HEK293 (cell line): ENCODE measurements at regions not wholly inside any gene's neighbourhood (a gene's known extent, or its start where the extent isn't known, plus 50 kb on each side); places are given as distances from the start of the nearest gene placed in this dataset.

Experiments
- BCL11A ChIP-seq: fragments of 450-650 bp; formaldehyde crosslinking; IDR thresholded peaks from 2 replicates; pipeline ENCODE4 v1.5.1; 2016; ENCODE audit warnings: low read depth, missing biosample characterization, missing genetic modification characterization
- CTCF ChIP-seq: fragments of 450-650 bp; formaldehyde crosslinking; IDR thresholded peaks from 2 replicates; pipeline ENCODE4 v1.5.1; 2016; ENCODE audit warnings: missing biosample characterization, missing genetic modification characterization
- HOXC10 ChIP-seq: sonication (generic); formaldehyde crosslinking; IDR thresholded peaks from 2 replicates; pipeline ENCODE4 v1.8.1; 2023; ENCODE audit warnings: mild to moderate bottlenecking, missing genetic modification reagents
- KLF7 ChIP-seq: fragments of 450-650 bp; formaldehyde crosslinking; IDR thresholded peaks from 2 replicates; pipeline ENCODE4 v1.5.1; 2016; ENCODE audit warnings: missing biosample characterization, missing genetic modification characterization, borderline replicate concordance
- KLF8 ChIP-seq: fragments of 450-650 bp; formaldehyde crosslinking; IDR thresholded peaks from 2 replicates; pipeline ENCODE4 v1.5.1; 2016; ENCODE audit warnings: missing biosample characterization, missing genetic modification characterization
- SP2 ChIP-seq: fragments of 450-650 bp; formaldehyde crosslinking; IDR thresholded peaks from 2 replicates; pipeline ENCODE4 v1.5.1; 2016; ENCODE audit warnings: missing biosample characterization, missing genetic modification characterization
- TSHZ1 ChIP-seq: fragments of 450-650 bp; formaldehyde crosslinking; IDR thresholded peaks from 2 replicates; pipeline ENCODE4 v1.5.1; 2016; ENCODE audit warnings: missing biosample characterization, missing genetic modification characterization, borderline replicate concordance
- ZFP69B ChIP-seq: fragments of 450-650 bp; formaldehyde crosslinking; IDR thresholded peaks from 2 replicates; pipeline ENCODE4 v1.5.1; 2016; ENCODE audit warnings: missing biosample characterization, missing genetic modification characterization
- ZNF121 ChIP-seq: fragments of 450-650 bp; formaldehyde crosslinking; IDR thresholded peaks from 2 replicates; pipeline ENCODE4 v1.5.1; 2016; ENCODE audit warnings: missing biosample characterization, missing genetic modification characterization
- ZNF133 ChIP-seq: fragments of 450-650 bp; formaldehyde crosslinking; IDR thresholded peaks from 2 replicates; pipeline ENCODE4 v1.5.1; 2016; ENCODE audit warnings: missing biosample characterization, missing genetic modification characterization
- ZNF16 ChIP-seq: fragments of 450-650 bp; formaldehyde crosslinking; IDR thresholded peaks from 2 replicates; pipeline ENCODE4 v1.5.1; 2016; ENCODE audit warnings: low read depth, missing biosample characterization, missing genetic modification characterization
- ZNF174 ChIP-seq: fragments of 450-650 bp; formaldehyde crosslinking; IDR thresholded peaks from 2 replicates; pipeline ENCODE4 v1.5.0; 2017; ENCODE audit warnings: missing biosample characterization, mild to moderate bottlenecking, missing genetic modification characterization
- ZNF211 ChIP-seq: fragments of 450-650 bp; formaldehyde crosslinking; IDR thresholded peaks from 2 replicates; pipeline ENCODE4 v1.5.1; 2016; ENCODE audit warnings: low read depth, missing biosample characterization, missing genetic modification characterization
- ZNF350 ChIP-seq: fragments of 450-650 bp; formaldehyde crosslinking; IDR thresholded peaks from 2 replicates; pipeline ENCODE4 v1.5.0; 2017; ENCODE audit warnings: missing biosample characterization, mild to moderate bottlenecking, missing genetic modification characterization
- ZNF366 ChIP-seq: fragments of 450-650 bp; formaldehyde crosslinking; conservative IDR thresholded peaks from 2 replicates; pipeline ENCODE4 v1.5.1; 2016; ENCODE audit warnings: missing biosample characterization, missing genetic modification characterization
- ZNF426 ChIP-seq: fragments of 450-650 bp; formaldehyde crosslinking; IDR thresholded peaks from 2 replicates; pipeline ENCODE4 v1.5.1; 2017; ENCODE audit warnings: missing biosample characterization, missing genetic modification characterization, mild to moderate bottlenecking, inconsistent platforms, moderate library complexity
- ZNF521 ChIP-seq: fragments of 450-650 bp; formaldehyde crosslinking; IDR thresholded peaks from 2 replicates; pipeline ENCODE4 v1.5.1; 2017; ENCODE audit warnings: missing biosample characterization, mild to moderate bottlenecking, missing genetic modification characterization
- ZNF548 ChIP-seq: fragments of 450-650 bp; formaldehyde crosslinking; IDR thresholded peaks from 2 replicates; pipeline ENCODE4 v1.5.1; 2016; ENCODE audit warnings: missing biosample characterization, missing genetic modification characterization
- ZNF585B ChIP-seq: fragments of 450-650 bp; formaldehyde crosslinking; IDR thresholded peaks from 2 replicates; pipeline ENCODE4 v1.5.1; 2016; ENCODE audit warnings: missing biosample characterization, missing genetic modification characterization
- ZNF624 ChIP-seq: fragments of 450-650 bp; formaldehyde crosslinking; IDR thresholded peaks from 2 replicates; pipeline ENCODE4 v1.5.1; 2017; ENCODE audit warnings: missing biosample characterization, missing genetic modification characterization
- ZNF629 ChIP-seq: fragments of 450-650 bp; formaldehyde crosslinking; IDR thresholded peaks from 2 replicates; pipeline ENCODE4 v1.5.1; 2017; ENCODE audit warnings: missing biosample characterization, missing genetic modification characterization
- ZNF747 ChIP-seq: fragments of 450-650 bp; formaldehyde crosslinking; IDR thresholded peaks from 2 replicates; pipeline ENCODE4 v1.5.1; 2016; ENCODE audit warnings: missing biosample characterization, missing genetic modification characterization
- ZNF768 ChIP-seq: fragments of 450-650 bp; formaldehyde crosslinking; IDR thresholded peaks from 2 replicates; pipeline ENCODE4 v1.5.1; 2018; ENCODE audit warnings: missing biosample characterization, mild to moderate bottlenecking, missing genetic modification characterization
- ZNF776 ChIP-seq: fragments of 450-650 bp; formaldehyde crosslinking; IDR thresholded peaks from 2 replicates; pipeline ENCODE4 v1.5.0; 2017; ENCODE audit warnings: missing biosample characterization, missing genetic modification characterization, borderline replicate concordance
- ZNF785 ChIP-seq: fragments of 450-650 bp; formaldehyde crosslinking; IDR thresholded peaks from 2 replicates; pipeline ENCODE4 v1.5.1; 2016; ENCODE audit warnings: missing biosample characterization, missing genetic modification characterization
- TF ChIP-seq, protein P1 (sequence below): fragments of 450-650 bp; formaldehyde crosslinking; IDR thresholded peaks from 2 replicates; pipeline ENCODE4 v1.5.1; 2016; ENCODE audit warnings: missing biosample characterization, missing genetic modification characterization
- TF ChIP-seq, protein P2 (sequence below): fragments of 450-650 bp; formaldehyde crosslinking; IDR thresholded peaks from 2 replicates; pipeline ENCODE4 v1.5.1; 2016; ENCODE audit warnings: missing biosample characterization, missing genetic modification characterization
- TF ChIP-seq, protein P3 (sequence below): fragments of 450-650 bp; formaldehyde crosslinking; conservative IDR thresholded peaks from 2 replicates; pipeline ENCODE4 v1.5.1; 2016; ENCODE audit warnings: low read depth, missing biosample characterization, missing genetic modification characterization

DNA sequence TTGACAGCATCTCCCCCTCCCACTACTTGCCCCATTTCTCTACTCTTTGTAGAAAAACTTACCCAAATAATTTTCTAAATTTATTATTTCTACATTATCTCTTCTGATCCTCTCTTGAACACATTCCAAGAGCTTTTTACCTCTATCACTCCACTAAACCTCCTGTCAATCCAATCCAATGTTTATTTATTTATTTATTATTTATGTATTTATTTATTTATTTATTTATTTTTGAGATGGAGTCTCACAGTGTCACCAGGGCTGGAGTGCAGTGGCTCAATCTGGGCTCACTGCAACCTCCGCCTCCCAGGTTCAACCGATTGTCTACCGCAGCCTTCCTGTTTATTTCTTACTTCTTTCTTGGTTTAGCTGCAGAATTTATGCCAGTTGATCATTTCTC is 178.5 kb upstream of the GAS1 start (continued):
- TF ChIP-seq, protein P1, sequence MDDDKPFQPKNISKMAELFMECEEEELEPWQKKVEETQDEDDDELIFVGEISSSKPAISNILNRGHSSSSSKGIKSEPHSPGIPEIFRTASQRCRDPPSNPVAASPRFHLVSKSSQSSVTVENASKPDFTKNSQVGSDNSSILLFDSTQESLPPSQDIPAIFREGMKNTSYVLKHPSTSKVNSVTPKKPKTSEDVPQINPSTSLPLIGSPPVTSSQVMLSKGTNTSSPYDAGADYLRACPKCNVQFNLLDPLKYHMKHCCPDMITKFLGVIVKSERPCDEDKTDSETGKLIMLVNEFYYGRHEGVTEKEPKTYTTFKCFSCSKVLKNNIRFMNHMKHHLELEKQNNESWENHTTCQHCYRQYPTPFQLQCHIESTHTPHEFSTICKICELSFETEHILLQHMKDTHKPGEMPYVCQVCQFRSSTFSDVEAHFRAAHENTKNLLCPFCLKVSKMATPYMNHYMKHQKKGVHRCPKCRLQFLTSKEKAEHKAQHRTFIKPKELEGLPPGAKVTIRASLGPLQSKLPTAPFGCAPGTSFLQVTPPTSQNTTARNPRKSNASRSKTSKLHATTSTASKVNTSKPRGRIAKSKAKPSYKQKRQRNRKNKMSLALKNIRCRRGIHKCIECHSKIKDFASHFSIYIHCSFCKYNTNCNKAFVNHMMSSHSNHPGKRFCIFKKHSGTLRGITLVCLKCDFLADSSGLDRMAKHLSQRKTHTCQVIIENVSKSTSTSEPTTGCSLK (tag by site-specific recombination) = no peak
- TF ChIP-seq ZNF629 (tag by site-specific recombination) = 0 out of 2 replicates have a peak, but pooled peaks have one; percentile 13
- no peak; the same call in 1 of the 2 replicates for TF ChIP-seq TSHZ1 (tag by site-specific recombination)
- no peak for TF ChIP-seq SP2
- 0 out of 2 replicates have a peak, but pooled peaks have one; percentile 20 for TF ChIP-seq ZNF366
- TF ChIP-seq ZNF624 = no peak
- TF ChIP-seq HOXC10 (CRISPR knock-in tag) = no peak
- TF ChIP-seq ZNF548 (tag by site-specific recombination) = no peak
- TF ChIP-seq, protein P2, sequence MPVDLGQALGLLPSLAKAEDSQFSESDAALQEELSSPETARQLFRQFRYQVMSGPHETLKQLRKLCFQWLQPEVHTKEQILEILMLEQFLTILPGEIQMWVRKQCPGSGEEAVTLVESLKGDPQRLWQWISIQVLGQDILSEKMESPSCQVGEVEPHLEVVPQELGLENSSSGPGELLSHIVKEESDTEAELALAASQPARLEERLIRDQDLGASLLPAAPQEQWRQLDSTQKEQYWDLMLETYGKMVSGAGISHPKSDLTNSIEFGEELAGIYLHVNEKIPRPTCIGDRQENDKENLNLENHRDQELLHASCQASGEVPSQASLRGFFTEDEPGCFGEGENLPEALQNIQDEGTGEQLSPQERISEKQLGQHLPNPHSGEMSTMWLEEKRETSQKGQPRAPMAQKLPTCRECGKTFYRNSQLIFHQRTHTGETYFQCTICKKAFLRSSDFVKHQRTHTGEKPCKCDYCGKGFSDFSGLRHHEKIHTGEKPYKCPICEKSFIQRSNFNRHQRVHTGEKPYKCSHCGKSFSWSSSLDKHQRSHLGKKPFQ = no peak
- TF ChIP-seq, protein P3, sequence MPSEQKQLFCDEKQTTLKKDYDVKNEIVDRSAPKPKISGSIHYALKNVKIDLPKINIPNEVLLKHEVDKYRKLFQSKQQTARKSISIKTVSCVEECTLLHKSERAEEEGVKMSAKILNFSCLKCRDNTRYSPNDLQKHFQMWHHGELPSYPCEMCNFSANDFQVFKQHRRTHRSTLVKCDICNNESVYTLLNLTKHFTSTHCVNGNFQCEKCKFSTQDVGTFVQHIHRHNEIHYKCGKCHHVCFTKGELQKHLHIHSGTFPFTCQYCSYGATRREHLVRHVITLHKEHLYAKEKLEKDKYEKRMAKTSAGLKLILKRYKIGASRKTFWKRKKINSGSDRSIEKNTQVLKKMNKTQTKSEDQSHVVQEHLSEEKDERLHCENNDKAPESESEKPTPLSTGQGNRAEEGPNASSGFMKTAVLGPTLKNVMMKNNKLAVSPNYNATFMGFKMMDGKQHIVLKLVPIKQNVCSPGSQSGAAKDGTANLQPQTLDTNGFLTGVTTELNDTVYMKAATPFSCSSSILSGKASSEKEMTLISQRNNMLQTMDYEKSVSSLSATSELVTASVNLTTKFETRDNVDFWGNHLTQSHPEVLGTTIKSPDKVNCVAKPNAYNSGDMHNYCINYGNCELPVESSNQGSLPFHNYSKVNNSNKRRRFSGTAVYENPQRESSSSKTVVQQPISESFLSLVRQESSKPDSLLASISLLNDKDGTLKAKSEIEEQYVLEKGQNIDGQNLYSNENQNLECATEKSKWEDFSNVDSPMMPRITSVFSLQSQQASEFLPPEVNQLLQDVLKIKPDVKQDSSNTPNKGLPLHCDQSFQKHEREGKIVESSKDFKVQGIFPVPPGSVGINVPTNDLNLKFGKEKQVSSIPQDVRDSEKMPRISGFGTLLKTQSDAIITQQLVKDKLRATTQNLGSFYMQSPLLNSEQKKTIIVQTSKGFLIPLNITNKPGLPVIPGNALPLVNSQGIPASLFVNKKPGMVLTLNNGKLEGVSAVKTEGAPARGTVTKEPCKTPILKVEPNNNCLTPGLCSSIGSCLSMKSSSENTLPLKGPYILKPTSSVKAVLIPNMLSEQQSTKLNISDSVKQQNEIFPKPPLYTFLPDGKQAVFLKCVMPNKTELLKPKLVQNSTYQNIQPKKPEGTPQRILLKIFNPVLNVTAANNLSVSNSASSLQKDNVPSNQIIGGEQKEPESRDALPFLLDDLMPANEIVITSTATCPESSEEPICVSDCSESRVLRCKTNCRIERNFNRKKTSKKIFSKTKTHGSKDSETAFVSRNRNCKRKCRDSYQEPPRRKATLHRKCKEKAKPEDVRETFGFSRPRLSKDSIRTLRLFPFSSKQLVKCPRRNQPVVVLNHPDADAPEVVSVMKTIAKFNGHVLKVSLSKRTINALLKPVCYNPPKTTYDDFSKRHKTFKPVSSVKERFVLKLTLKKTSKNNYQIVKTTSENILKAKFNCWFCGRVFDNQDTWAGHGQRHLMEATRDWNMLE (tag by site-specific recombination) = peak; percentile 84
- TF ChIP-seq ZNF133 = no peak
- no peak for TF ChIP-seq ZNF16 (tag by site-specific recombination)
- no peak for TF ChIP-seq ZNF747 (tag by site-specific recombination)
- no peak for TF ChIP-seq KLF7 (tag by site-specific recombination)
- TF ChIP-seq ZNF585B (tag by site-specific recombination) = no peak
- TF ChIP-seq CTCF = no peak
- no peak for TF ChIP-seq ZNF521 (tag by site-specific recombination)
- no peak for TF ChIP-seq KLF8 (tag by site-specific recombination)
- TF ChIP-seq ZFP69B = no peak
- no peak for TF ChIP-seq ZNF174 (tag by site-specific recombination)
- TF ChIP-seq ZNF211 (tag by site-specific recombination) = no peak
- TF ChIP-seq ZNF426 (tag by site-specific recombination) = peak; percentile 88
- no peak for TF ChIP-seq ZNF350 (tag by site-specific recombination)
- TF ChIP-seq ZNF785 (tag by site-specific recombination) = no peak
- TF ChIP-seq BCL11A (tag by site-specific recombination) = no peak
- TF ChIP-seq ZNF768 (tag by site-specific recombination) = no peak
- no peak for TF ChIP-seq ZNF776 (tag by site-specific recombination)
- no peak for TF ChIP-seq ZNF121
